IMR-90 (cell line): ENCODE measurements at regions not wholly inside any gene's neighbourhood (a gene's known extent, or its start where the extent isn't known, plus 50 kb on each side); places are given as distances from the start of the nearest gene placed in this dataset.

Experiments used
- ATAC-seq: fragments of 200-7000 bp; cut with Tn5 transposase; 2 replicates; pipeline ENCODE4 v1.9.1; 2020; ENCODE audit warnings: low read depth, mild to moderate bottlenecking, moderate library complexity
- BruUV-seq: library from RNA; stranded (reverse); fragments of 400-500 nt; replicated peaks from 2 replicates; lab custom pipeline; 2021; lab: Mats Ljungman, UMichigan
- CTCF ChIA-PET: fragments of 300-600 bp; formaldehyde crosslinking; extraction: SDS; loops from one replicate; lab custom pipeline; 2021; ENCODE audit warnings: antibody characterized with exemption; lab: Yijun Ruan, JAX
- POLR2A ChIA-PET: fragments of 300-600 bp; sonication (Branson Sonifier 250); formaldehyde crosslinking; loops from one replicate; lab custom pipeline; 2022; ENCODE audit warnings: antibody characterized with exemption; ENCODE audit not compliant: unreplicated experiment; lab: Charles Lee
- DNase-seq: peaks from one replicate; pipeline ENCODE4 v3.0.0; 2013
- H2AFZ ChIP-seq: replicated peaks from 2 replicates; pipeline ENCODE3; 2013; ENCODE audit warnings: low read length, mild to moderate bottlenecking; ENCODE audit not compliant: poor library complexity
- H2AK5ac ChIP-seq: 2 replicates; pipeline ENCODE4 v1.6.1; 2013; ENCODE audit warnings: low read depth, low read length, inconsistent platforms
- H2AK9ac ChIP-seq: replicated peaks from 2 replicates; pipeline ENCODE3; 2013; ENCODE audit warnings: mild to moderate bottlenecking, low read depth, low read length, moderate library complexity; ENCODE audit not compliant: poor library complexity
- H2BK120ac ChIP-seq: 2 replicates; pipeline ENCODE4 v1.6.1; 2013; ENCODE audit warnings: low read depth, low read length, inconsistent platforms
- H2BK15ac ChIP-seq: 3 replicates; pipeline ENCODE4 v1.6.1; 2013; ENCODE audit warnings: low read depth, low read length, inconsistent platforms
- H2BK20ac ChIP-seq: 2 replicates; pipeline ENCODE4 v1.6.1; 2013; ENCODE audit warnings: low read depth, mild to moderate bottlenecking, inconsistent platforms, low read length, moderate library complexity
- H2BK5ac ChIP-seq: 2 replicates; pipeline ENCODE4 v1.6.1; 2013; ENCODE audit warnings: mild to moderate bottlenecking, low read depth, low read length, inconsistent platforms; ENCODE audit not compliant: poor library complexity, severe bottlenecking
- H3K14ac ChIP-seq: replicated peaks from 2 replicates; pipeline ENCODE4 v1.6.1; 2013; ENCODE audit warnings: low read depth, low read length, inconsistent platforms
- H3K18ac ChIP-seq: 2 replicates; pipeline ENCODE4 v1.6.1; 2013; ENCODE audit warnings: low read depth, low read length, control low read depth
- H3K23ac ChIP-seq: 2 replicates; pipeline ENCODE4 v1.6.1; 2013; ENCODE audit warnings: low read depth, low read length, inconsistent platforms
- H3K27ac ChIP-seq: 2 replicates; pipeline ENCODE4 v1.5.1; 2013; ENCODE audit warnings: mild to moderate bottlenecking, control low read depth, low read length; ENCODE audit not compliant: insufficient read depth
- H3K27me3 ChIP-seq: 2 replicates; pipeline ENCODE4 v1.6.1; 2013; ENCODE audit warnings: low read length; ENCODE audit not compliant: control insufficient read depth, insufficient read depth
- H3K36me3 ChIP-seq: 2 replicates; pipeline ENCODE4 v1.6.1; 2013; ENCODE audit warnings: low read length, mixed read lengths; ENCODE audit not compliant: control insufficient read depth, insufficient read depth
- H3K4ac ChIP-seq: 2 replicates; pipeline ENCODE4 v1.6.1; 2013; ENCODE audit warnings: low read depth, low read length, inconsistent platforms
- H3K4me1 ChIP-seq: 2 replicates; pipeline ENCODE4 v1.6.1; 2013; ENCODE audit warnings: low read length, mixed read lengths; ENCODE audit not compliant: control insufficient read depth, insufficient read depth
- H3K4me2 ChIP-seq: 2 replicates; pipeline ENCODE4 v1.6.1; 2013; ENCODE audit warnings: low read depth, mild to moderate bottlenecking, control low read depth, low read length, moderate library complexity
- H3K4me3 ChIP-seq: 2 replicates; pipeline ENCODE4 v1.5.1; 2013; ENCODE audit warnings: low read depth, mild to moderate bottlenecking, control low read depth, low read length, moderate library complexity; ENCODE audit not compliant: insufficient read depth
- H3K56ac ChIP-seq: 2 replicates; pipeline ENCODE4 v1.6.1; 2013; ENCODE audit warnings: low read length, inconsistent platforms; ENCODE audit not compliant: insufficient read depth; ENCODE audit errors: extremely low read depth
- H3K79me1 ChIP-seq, 2 experiments: 2 replicates each; pipeline ENCODE4 v1.6.1; 2013; ENCODE audit warnings: low read length in 2 of 2, inconsistent platforms in 1 of 2, low read depth in 1 of 2
- H3K9ac ChIP-seq: 2 replicates; pipeline ENCODE4 v1.6.1; 2013; ENCODE audit warnings: low read depth, low read length, control low read depth
- H3K9me1 ChIP-seq: 2 replicates; pipeline ENCODE4 v1.6.1; 2013; ENCODE audit warnings: low read length, inconsistent platforms; ENCODE audit not compliant: insufficient read depth
- H3K9me3 ChIP-seq: 2 replicates; pipeline ENCODE4 v1.6.1; 2013; ENCODE audit warnings: low read length; ENCODE audit not compliant: control insufficient read depth, insufficient read depth
- H4K20me1 ChIP-seq: 2 replicates; pipeline ENCODE4 v1.6.1; 2013; ENCODE audit warnings: low read length, inconsistent platforms; ENCODE audit not compliant: insufficient read depth
- H4K5ac ChIP-seq: 2 replicates; pipeline ENCODE4 v1.6.1; 2013; ENCODE audit warnings: mild to moderate bottlenecking, low read depth, low read length, control low read depth
- H4K8ac ChIP-seq, 2 experiments: 2 replicates each; pipeline ENCODE4 v1.6.1; 2013; ENCODE audit warnings: low read depth in 2 of 2, low read length in 2 of 2, control low read depth in 1 of 2, inconsistent platforms in 1 of 2
- H4K91ac ChIP-seq: 2 replicates; pipeline ENCODE4 v1.6.1; 2013; ENCODE audit warnings: low read depth, low read length, inconsistent platforms; ENCODE audit not compliant: insufficient read depth
- CHD1 ChIP-seq: IDR thresholded peaks from 2 replicates; pipeline ENCODE4 v1.6.1; 2012; ENCODE audit warnings: low read depth, low read length, improper control_type of control experiment
- CTCF ChIP-seq: conservative IDR thresholded peaks from 2 replicates; pipeline ENCODE4 v1.5.1; 2012; ENCODE audit warnings: mild to moderate bottlenecking, low read depth, low read length, improper control_type of control experiment
- ELK1 ChIP-seq: fragments of 150-350 bp; IDR thresholded peaks from 2 replicates; pipeline ENCODE4 v1.6.1; 2016; ENCODE audit warnings: low read depth, mild to moderate bottlenecking, low read length, moderate library complexity, borderline replicate concordance
- POLR2A ChIP-seq: IDR thresholded peaks from 2 replicates; pipeline ENCODE4 v1.6.1; 2012; ENCODE audit warnings: mild to moderate bottlenecking, low read depth, low read length
- dilution Hi-C: fragments of 300-500 bp; cut with HindIII; formaldehyde crosslinking; loops from one replicate; pipeline ENCODE4 v1.14.3; 2018; ENCODE audit warnings: low sequenced_read_pairs; ENCODE audit not compliant: unreplicated experiment
- in situ Hi-C: fragments of 300-500 bp; cut with MboI; formaldehyde crosslinking; loops from 3 replicates; pipeline ENCODE4 v1.14.3; 2019; ENCODE audit warnings: low sequenced_read_pairs, inconsistent platforms, mixed read lengths
- intact Hi-C: fragments of 100-400 bp; cut with micrococcal nuclease; formaldehyde crosslinking; loops from 2 replicates; pipeline ENCODE4 v1.10.0; 2022

GRCh38 chr4:66569228-66569627 is 898.9 kb upstream of the EPHA5 start:
- TF ChIP-seq CTCF (no peak), CHD1 (no peak), ELK1 (no peak), POLR2A (no peak)
- H2AK5ac ChIP-seq: no peak overlapping the region
- no peak overlapping the region for H2BK5ac ChIP-seq
- ChIA-PET CTCF (no interaction called here), POLR2A (no interaction called here)
- no peak overlapping the region for H3K4ac ChIP-seq
- no peak overlapping the region for H4K8ac ChIP-seq
- no peak overlapping the region for H3K18ac ChIP-seq
- H2BK15ac ChIP-seq: no peak overlapping the region
- H2BK20ac ChIP-seq: no peak overlapping the region
- in situ Hi-C loops: no loop called here
- no peak overlapping the region for H3K14ac ChIP-seq
- no peak overlapping the region for H4K91ac ChIP-seq
- no peak overlapping the region for H3K4me3 ChIP-seq
- H3K4me2 ChIP-seq: no peak overlapping the region
- no peaks in the 10 kb centered on the region for H3K9me1 ChIP-seq
- dilution Hi-C loops: no loop called here
- no peaks in the 10 kb centered on the region for H3K36me3 ChIP-seq
- no TSS peak for BruUV-seq
- H3K27ac ChIP-seq: no peak overlapping the region
- ATAC-seq (no peak), DNase-seq (no peak)
- no peak overlapping the region for H3K9ac ChIP-seq
- no peak overlapping the region for H4K5ac ChIP-seq
- H3K9me3 ChIP-seq: no peaks in the 10 kb centered on the region
- no peaks in the 10 kb centered on the region; the same call in 1 of the 2 replicates for H3K4me1 ChIP-seq
- H3K56ac ChIP-seq: no peak overlapping the region
- H2AK9ac ChIP-seq: no peak overlapping the region
- intact Hi-C loops: no loop called here
- no peaks in the 10 kb centered on the region for H3K79me1 ChIP-seq
- H2AFZ ChIP-seq: no peak overlapping the region
- no peaks in the 10 kb centered on the region for H3K27me3 ChIP-seq
- no peak overlapping the region for H2BK120ac ChIP-seq
- H4K20me1 ChIP-seq: no peaks in the 10 kb centered on the region
- no peak overlapping the region for H3K23ac ChIP-seq
